GM21576 (cell line): ENCODE measurements at regions not wholly inside any gene's neighbourhood (a gene's known extent, or its start where the extent isn't known, plus 50 kb on each side); places are given as distances from the start of the nearest gene placed in this dataset.

Source experiments
- ATAC-seq: cut with Tn5 transposase; IDR thresholded peaks from one replicate; pipeline ENCODE4 v1.9.1; 2021; ENCODE audit warnings: mild to moderate bottlenecking, moderate library complexity; ENCODE audit not compliant: unreplicated experiment

DNA sequence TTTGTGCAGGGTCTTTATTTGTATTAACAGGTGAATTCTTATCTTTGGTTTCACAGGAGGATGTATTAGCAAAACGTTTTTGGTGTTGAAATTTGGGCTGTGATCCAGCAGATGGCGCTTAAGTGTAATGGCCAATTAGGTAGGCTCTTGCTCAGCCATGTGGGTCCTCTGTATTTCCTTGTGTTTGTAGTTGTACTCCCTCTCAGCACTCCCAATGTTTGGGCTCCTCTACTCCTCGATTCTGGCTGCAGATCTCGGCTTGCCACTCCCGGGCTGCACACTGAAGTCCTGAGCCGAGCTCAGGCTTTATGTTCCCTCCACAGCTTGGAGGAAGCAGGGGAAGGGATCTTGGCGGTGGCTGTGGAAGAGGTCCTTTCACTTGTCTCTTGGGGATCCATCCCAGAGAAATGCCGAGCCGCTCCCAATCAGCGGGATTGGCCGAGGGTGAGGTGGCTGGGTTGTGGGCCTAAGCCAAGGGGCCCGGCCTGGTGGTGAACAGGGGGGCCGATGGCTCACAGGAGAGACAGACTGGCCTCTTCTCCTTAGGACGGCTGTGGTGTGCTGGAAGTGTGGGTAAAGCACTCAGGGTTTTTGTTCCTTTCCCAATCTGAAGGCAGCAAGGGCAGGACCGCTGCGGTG lies 133.7 kb downstream of the AEBP2 start:
- ATAC-seq = peak; percentile 68

DNA sequence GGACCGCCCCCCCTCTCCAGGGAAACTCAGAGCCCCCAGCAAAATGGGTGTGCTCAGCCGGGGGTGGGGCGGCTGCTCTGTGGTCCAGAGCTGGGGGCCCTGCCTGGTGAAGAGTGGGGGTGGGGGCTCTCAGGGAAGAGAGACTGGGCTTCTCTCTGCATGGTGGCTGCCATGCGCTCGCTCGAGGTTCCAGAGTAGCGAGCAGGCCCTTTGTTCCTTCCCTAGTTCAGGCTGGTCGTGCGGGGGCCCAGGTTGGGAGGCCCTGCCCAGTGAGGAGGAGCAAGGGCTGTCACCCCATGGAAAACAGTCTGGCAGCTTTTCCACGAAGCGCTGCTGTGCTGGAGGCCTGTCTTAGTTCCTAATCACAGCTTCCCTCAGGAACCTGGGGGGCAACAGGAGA lies 134.6 kb downstream of the AEBP2 start:
- ATAC-seq = no peak

DNA sequence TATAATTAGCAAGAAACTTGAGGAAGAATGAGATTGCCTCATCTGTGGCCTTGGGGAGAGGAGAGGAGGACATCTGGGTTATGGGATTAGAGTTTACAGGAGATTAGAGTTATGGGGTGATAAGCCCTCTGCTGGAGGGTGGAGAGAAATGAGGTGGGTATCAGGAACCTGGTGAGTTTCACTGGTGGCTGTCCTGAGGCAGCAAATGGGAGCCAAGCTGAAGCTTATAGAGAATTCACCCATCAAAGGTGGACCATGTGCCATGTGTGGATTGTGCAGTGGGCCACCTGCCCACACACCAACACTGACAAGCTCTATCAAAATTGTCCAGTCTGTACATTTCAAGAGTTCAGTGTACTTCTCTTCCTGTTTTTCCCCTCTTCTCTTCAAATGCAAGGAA lies 135.3 kb downstream of the AEBP2 start:
- ATAC-seq = no peak

DNA sequence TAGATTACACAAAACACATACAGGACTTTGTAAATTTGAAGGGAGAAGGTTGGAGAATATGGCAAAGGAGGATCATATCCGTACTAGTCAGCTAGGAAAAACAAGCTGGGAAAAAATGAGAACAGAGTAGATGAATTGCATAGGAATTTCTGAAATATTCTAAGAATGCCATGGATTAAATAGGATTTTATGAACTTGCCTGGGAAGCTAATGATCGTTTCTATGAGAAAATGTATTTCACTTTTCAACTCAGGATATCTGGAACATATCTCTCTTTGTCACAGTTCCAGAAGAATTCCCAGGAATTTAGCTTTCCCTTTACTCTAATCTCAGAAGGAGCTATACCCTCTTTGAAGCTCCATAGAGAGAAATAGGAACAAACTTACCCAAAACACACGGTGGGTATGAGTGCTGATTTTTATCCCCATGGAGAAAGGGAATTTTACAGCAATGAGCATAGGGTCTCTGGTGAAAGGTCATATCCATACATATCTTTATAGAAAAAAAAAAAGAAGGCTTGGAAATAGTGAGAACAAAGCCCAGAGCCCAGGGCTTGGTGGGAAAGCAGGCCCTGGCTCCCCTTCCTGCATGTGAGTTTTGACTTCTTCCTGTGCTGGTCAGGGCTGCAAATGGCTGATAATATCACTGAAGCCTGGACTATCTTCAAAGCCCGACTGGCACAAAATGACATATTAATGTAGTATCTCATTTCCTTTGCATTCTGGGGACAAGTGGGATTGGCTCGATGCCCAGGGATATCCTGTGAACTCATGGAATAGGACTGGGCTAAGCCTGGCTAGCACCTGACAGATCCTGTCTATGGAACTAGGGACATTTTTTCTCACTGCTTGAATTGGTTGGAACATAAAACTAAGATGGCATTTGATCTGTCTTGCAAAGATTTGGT lies 136.3 kb downstream of the AEBP2 start:
- ATAC-seq = no peak

DNA sequence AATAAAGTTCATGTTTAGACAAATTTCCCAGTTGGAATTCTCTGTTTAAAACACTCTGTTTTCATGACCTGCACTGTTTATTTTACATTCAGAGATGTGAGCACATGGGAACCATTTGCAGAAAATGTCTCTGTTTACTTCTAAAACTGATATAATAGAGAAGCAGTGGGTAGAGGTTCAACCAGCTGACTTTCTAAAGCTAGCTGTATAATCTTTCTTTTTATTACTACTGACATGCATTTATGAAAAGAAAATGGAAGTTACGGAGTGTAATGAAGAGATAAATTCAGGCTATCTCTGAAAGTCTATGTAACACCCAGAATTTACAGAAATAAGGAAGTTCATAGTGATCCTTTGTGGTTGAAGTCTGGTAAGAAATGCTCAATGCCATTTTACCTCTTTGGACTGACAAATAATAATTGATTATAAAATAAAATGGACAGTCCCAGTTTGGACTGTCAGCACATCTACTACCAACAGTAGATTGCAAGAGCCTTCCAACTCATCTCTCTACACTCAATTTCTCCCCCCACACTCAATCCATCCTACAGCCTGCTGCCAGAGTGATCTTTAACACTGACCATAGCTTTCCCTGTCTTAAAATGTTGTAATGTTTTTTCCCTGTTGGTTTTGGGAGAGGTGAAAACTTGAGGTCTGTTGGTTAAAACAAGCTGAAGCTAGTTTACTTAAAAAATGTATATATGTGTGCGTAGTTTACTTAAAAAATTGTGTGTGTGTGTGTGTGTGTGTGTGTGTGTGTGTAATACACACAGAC lies 137.4 kb downstream of the AEBP2 start:
- ATAC-seq = no peak

DNA sequence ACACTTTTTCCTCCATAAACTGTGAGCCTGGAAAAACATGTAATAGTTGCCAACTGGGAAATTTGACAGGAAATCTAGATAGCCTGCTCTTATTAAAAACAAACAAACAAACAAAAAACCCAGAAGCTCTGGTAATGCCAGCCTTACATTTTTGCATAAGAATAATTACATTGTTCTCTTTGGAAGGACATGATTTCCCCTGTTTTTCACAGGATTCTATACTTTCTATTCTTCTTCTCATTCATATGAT lies 137.9 kb downstream of the AEBP2 start:
- ATAC-seq = no peak

DNA sequence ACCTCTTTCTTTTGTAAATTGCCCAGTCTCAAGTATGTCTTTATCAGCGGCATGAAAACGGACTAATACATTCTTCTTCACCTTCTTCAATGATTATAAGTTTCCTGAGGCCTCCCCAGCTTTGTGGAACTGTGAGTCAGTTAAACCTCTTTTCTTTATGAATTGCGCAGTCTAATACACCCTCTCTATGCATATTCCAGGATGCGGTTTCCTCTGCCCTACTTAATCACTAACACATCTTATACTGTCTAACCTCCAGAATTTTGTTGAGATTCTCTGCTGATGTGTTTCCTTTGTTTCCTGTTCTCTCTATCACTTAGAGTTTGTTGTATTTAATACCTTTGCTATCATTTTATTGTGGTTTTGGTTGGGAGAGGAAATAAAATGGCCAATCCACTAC lies 145.4 kb downstream of the AEBP2 start:
- ATAC-seq = no peak

DNA sequence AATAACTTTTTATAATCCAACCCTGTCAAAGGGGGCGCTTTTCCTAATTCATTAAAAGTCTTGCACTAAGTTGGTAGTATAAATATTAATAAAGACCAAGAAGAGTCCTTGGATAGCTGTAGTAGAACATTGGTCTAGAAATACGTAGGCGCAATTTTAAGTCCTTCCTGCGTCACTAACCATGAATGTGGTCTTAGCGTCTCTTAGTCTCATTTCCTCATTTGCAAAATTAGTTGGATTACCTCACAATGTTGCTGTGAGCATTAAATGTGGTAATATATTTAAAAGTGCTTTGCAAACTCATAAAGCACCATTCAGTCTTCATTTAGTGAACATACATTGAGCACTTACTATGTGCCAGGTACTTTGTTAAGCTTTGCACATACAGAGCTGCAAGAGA lies 149.7 kb downstream of the AEBP2 start:
- no peak for ATAC-seq

DNA sequence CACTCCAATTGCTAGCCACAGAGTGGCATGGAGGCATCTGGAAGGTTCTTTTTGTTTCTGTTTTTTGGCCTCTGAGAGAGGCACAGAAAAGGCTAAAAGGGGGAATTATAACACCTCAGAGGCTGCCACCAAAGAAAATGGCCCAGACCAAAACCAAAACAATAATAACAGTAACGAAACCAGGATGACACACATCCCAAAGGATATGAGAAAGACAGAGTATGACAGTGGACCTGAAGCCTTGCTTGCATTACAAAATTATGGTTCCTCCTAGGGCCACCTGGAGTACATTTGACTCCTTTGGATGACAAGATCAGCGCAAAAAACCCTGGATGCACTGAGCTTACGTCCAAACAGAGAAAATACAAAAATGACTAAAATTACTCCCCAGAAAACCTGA lies 152.7 kb downstream of the AEBP2 start:
- no peak for ATAC-seq

DNA sequence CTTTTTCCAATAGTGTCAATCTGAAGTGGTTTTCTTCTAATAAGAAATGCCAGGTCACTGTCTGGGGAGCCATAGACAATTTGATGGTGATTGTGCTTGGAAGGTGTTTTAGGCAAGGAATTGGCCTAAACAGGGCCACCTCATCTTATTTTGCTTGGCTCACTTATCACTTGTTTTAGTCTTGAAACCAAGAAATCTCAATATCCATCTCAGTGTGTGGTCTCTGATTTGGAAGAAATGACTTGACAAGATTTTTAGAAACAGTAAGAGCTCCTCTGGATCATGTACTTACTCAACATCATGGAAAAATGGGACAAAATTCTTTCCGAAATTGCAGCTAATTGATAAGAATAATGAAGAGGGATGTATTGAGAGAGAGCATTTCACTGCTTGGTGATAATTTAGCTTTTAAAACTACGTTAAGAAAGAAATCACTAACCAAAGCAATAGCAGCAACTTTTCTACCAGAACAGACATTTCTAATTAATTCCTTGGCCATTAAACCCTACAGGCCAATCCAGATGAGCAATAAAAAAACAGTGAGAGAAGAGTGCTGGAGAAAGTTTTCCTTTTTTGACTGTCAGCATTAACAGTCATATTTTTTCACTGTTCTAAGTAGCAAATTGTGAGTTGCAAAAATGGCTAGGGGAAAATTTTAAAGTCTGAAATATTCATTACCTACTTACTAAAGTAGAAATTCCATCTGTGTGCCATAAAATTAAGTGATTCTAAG lies 157.3 kb downstream of the AEBP2 start:
- no peak for ATAC-seq

DNA sequence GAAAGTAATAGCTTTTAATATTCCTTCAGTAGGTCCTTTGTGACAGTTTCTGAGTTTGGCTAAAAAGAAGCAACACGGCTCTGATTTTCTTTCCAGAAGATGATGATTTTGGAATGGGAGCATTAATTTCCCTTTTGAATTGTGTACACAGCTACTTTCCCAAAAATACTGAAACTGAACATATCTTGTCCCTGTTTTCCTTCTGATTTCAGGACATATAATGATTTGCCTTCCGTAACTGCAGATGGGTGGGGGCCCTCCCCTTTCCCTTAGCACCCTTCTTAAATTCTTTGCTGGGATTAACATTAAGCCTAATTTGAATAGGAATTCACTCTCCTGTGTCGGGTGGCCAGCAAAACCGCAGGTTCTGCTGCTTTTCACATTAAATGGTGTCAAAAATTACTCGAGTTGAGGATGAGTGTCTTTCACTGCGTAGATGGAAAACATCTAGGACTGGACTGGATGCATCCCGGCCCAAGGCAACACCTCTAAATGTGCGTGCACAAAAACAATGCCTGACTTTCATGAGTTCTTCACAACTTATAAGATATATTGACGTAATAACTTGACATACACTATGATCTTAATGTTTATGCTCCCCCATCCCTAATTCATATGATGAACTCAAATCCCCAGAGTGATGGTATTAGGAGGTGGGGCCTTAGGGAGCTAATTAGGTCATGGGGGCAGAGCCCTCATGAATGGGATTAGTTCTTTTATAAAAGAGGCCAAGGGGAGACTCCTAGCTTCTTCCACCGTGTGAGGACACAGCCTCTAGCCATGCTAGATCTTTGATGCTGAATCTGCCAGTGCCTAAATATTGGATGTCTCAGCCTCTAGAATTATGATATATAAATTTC lies 158.1 kb downstream of the AEBP2 start:
- ATAC-seq = no peak

DNA sequence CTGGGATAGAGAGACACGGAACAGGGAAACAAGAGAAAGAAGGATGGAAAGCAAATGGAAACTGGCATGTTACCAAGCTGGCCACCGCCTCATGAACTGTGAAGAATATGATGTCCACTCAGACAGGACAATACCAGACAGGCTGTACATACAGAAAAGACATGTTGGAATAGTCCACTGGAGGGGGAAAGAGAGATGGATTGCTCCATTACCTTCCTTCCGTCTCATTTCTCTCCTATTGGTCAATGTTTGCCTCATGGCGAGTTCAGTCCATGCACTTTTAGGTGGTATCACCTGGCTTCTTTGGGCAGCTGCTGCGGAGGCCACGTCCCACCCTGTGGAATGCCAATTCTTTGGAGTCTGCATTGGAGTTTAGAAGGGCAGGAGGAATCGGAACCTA lies 166.4 kb downstream of the AEBP2 start:
- no peak for ATAC-seq

DNA sequence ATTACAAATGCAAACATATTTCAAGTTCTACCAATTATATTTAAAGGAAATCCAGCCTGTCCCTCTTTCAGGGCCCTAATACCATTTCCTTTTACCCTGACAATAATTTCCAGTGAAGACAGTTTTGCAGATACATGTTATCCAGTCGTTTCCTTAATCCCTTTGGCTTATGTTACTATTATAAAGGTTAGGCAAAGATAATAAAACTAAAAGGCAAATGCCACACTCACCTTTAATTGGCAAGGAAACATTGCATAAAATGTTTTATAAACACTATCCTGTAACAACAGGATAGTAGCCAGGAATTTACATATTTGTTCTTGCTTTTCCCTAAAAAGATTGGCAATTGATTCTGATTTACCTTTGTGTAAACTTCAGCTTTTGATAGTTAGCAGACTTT lies 168.7 kb downstream of the AEBP2 start:
- no peak for ATAC-seq

DNA sequence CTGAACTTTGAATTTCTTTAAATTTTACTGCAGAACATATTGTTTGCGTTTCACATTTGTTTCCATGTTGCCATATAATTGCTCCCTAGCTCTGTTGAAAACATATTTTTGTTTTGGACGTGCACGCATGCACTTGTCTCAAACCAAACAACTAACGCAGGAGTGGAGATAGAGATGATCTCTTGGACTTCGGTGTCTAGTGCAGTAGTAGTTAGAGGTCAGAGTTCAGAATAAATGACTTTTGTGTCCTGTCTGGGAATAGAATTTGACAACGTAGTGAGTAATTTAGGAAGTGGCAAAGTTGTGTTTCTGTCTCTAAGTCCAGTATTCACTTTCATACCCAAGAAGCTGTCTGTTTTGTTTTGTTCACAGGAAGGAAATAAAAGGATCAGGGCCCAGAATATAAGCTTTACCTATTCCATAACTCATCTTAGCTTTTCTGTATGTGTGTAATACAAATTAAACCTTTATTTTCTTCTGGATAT lies 173.8 kb downstream of the AEBP2 start:
- no peak for ATAC-seq

DNA sequence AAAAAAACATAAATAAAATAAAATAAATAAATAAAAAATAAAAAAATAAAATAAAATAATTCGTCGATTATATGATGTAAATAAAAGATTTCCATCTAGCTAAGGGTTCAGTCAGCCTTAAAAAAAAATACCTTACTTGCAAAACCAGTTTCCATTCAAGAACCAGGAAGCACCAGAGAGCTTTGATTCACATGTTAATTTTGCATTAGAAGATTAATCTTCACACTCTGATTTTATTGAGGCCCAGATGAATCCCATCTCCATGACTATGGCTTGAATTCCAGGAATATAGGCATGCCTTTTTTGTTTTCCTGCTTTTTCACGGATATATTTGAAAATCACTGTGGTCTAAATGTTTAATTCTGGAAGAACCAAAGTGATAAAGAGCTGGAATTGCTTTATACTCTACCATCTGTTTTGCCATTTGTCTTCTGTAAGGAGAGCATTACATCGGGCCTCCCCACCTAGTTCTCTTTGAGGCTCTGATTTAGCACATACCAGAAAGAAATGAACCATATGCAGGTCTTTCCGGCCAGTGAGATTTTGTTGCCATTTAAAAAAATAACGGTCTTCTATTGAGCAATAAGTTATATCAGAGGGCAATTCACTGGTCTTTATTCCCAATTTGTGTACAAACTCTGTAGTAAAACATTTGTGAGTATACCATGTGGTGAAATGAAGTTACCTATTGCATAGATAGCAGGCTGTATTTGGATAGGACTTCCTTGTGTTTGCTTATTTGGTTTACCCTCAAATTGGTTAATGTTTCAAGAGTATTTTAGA lies 175.5 kb downstream of the AEBP2 start:
- ATAC-seq = no peak

DNA sequence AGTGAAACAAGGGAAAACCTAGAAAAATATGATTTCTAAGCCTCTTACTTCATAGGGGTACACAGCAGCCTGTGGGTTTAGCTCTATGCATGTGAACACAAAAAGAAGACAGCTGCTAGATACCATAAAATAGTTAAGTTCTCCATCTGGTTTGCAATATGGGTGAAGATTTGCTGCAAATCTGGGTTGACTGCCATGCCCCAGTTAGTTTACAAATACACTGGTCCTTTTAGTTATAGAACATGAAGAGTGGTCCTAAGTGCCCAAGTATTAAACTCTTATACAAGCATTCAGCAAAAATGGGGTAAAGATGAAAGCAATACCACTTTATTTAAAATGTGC lies 176.1 kb downstream of the AEBP2 start:
- no peak for ATAC-seq

DNA sequence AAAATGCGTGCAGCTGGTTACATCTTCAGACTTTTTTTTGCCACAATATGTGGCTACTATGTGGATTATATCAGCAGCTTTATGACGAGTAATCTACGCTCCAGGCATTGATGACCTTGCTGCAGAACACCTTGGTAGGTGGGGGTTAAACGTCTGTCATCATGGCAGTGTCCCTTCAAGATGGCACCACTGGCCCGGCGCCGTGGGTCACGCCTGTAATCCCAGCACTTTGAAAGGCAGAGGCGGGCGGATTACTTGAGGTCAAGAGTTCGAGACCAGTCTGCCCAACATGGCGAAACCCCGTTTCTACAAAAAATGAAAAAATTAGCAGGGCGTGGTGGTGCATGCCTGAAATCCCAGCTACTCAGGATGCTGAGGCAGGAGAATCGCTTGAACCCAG lies 177.5 kb downstream of the AEBP2 start:
- ATAC-seq = no peak

DNA sequence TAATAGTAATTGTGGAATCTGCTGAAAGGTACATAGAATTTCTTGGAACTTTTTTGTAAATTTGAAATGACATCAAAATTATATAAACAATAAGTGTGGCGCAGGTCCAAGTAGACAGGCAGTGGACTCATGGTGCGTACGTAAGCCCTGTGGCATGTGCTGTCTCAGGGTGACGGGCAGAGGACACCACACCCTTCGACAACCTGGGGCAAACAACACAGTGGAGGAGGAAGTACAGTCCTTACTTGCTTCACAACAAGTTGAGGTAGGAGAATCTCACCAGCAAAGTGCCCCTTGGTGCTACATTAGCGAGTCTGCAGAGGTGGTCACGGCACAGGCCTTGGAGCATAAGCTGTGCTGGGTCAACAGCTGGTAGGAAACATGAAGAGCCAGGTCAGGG lies 180.9 kb downstream of the AEBP2 start:
- ATAC-seq = no peak

DNA sequence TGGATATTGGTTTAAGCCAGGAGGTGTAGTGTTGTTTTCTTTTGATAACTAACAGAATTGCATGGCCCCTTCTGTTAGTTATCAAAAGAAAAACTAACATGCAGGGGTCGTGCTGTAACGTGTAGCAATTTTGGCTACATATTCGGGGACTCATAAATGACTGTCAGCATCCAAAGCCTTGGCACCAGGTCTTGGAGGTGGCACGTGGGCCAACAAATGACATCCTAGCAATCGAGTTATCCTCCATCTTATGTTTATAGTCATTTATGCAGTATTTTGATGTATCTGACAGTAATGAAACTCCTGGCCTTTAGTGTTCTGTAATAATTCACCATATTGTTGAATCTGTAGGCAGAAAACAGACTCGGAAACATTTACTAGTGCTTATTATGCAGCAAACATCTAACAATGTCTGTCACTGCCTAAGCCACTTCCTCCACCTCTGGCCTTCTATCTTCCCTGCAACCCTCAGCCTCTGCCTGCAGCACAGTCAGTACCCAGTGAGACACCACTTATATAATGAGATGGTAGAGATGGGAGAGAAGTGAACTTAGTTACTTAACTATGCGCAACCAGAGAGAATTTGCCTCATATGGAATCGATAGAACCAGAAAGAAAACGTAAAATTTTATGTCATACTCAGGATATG lies 184.6 kb downstream of the AEBP2 start:
- no peak for ATAC-seq
